ENCODE measurements at regions not wholly inside any gene's neighbourhood (a gene's known extent, or its start where the extent isn't known, plus 50 kb on each side); places are given as distances from the start of the nearest gene placed in this dataset.

DNA sequence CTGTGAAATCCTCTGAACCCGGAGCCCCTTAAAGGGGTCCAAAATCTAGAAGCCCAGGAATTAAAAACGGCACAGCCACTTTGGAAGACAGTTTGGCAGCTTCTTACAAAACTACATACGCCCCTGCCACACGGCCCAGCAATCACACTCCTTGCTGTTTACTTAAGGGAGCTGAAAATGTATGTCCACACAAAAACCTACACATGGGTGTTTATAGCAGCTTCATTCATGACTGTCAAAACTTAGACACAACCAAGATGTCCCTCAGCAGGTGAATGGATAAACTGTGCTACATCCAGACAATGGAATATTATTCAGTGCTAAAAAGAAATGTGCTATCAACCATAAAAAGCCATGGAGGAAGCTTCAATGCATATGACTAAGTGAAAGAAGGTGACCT is 162.5 kb downstream of the NUP210 start:
- no peak overlapping the region for H3K9ac ChIP-seq (ENCODE audit: low read length)
- peaks cover 3% of the 10 kb centered on the region for H3K4me1 ChIP-seq (ENCODE audit: low read length)
- H3K4me2 ChIP-seq (ENCODE audit: low read length) = no peak overlapping the region
- H3K9me3 ChIP-seq (ENCODE audit: insufficient read depth, low read length) = no peaks in the 10 kb centered on the region
- H3K36me3 ChIP-seq (replicated peaks; ENCODE audit: low read depth, low read length) = no peaks in the 10 kb centered on the region
- H3K27ac ChIP-seq (ENCODE audit: low read length) = no peak overlapping the region
- H3K4me3 ChIP-seq (ENCODE audit: low read length) = no peak overlapping the region
- H4K20me1 ChIP-seq (ENCODE audit: insufficient read depth, low read length) = no peaks in the 10 kb centered on the region
- TF ChIP-seq, protein P1, sequence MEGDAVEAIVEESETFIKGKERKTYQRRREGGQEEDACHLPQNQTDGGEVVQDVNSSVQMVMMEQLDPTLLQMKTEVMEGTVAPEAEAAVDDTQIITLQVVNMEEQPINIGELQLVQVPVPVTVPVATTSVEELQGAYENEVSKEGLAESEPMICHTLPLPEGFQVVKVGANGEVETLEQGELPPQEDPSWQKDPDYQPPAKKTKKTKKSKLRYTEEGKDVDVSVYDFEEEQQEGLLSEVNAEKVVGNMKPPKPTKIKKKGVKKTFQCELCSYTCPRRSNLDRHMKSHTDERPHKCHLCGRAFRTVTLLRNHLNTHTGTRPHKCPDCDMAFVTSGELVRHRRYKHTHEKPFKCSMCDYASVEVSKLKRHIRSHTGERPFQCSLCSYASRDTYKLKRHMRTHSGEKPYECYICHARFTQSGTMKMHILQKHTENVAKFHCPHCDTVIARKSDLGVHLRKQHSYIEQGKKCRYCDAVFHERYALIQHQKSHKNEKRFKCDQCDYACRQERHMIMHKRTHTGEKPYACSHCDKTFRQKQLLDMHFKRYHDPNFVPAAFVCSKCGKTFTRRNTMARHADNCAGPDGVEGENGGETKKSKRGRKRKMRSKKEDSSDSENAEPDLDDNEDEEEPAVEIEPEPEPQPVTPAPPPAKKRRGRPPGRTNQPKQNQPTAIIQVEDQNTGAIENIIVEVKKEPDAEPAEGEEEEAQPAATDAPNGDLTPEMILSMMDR (IDR thresholded peaks at IDR 0.05; ENCODE audit: low read depth, low read length) = no peak
- TF ChIP-seq EZH2phosphoT487 (IDR thresholded peaks at IDR 0.05; ENCODE audit: low read depth) = no peak
- H3K79me2 ChIP-seq (ENCODE audit: low read length) = no peaks in the 10 kb centered on the region
- H3K27me3 ChIP-seq (ENCODE audit: low read depth, low read length) = peaks cover 39% of the 10 kb centered on the region
- no peak overlapping the region for H2AFZ ChIP-seq (ENCODE audit: low read depth, low read length)

DNA sequence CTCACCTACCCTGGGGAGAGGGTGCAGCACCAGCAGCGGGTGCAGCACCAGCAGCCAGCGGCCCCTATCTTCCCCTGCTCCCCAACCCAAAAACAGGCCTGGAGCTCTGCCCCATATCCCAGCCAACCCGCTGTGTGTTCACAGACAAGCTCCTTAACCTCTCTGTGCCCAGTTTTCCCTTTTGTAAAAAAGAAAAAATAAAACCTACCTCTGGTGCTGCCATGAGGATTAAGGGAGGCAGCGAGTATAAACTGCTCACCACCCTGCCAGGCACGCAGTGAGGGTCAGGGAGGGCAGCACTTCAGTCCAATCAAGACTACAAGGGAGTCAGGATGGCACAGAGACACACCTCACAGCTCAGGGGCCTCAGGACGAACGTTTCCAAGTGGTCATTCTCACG is 163.3 kb downstream of the NUP210 start:
- Histone ChIP-seq H3K9ac (ENCODE audit: low read length) (no peak overlapping the region), H3K4me1 (ENCODE audit: low read length) (no peaks in the 10 kb centered on the region), H3K27ac (ENCODE audit: low read length) (no peak overlapping the region), H3K36me3 (replicated peaks; ENCODE audit: low read depth, low read length) (no peaks in the 10 kb centered on the region), H3K4me3 (ENCODE audit: low read length) (no peak overlapping the region), H3K27me3 (ENCODE audit: low read depth, low read length) (peaks cover 42% of the 10 kb centered on the region), H4K20me1 (ENCODE audit: insufficient read depth, low read length) (no peaks in the 10 kb centered on the region), H2AFZ (ENCODE audit: low read depth, low read length) (no peak overlapping the region), H3K4me2 (ENCODE audit: low read length) (no peak overlapping the region), H3K9me3 (ENCODE audit: insufficient read depth, low read length) (no peaks in the 10 kb centered on the region), H3K79me2 (ENCODE audit: low read length) (no peaks in the 10 kb centered on the region)
- TF ChIP-seq, protein P1 (IDR thresholded peaks at IDR 0.05; ENCODE audit: low read depth, low read length) = no peak
- TF ChIP-seq EZH2phosphoT487 (IDR thresholded peaks at IDR 0.05; ENCODE audit: low read depth) = no peak

- no peaks in the 10 kb centered on the region for H3K9me3 ChIP-seq (ENCODE audit: insufficient read depth, low read length)
- H3K27ac ChIP-seq (ENCODE audit: low read length) = no peak overlapping the region
- H2AFZ ChIP-seq (ENCODE audit: low read depth, low read length) = no peak overlapping the region
- H3K4me2 ChIP-seq (ENCODE audit: low read length) = no peak overlapping the region
- TF ChIP-seq, protein P1 (IDR thresholded peaks at IDR 0.05; ENCODE audit: low read depth, low read length) = no peak
- TF ChIP-seq EZH2phosphoT487 (IDR thresholded peaks at IDR 0.05; ENCODE audit: low read depth) = no peak
- no peaks in the 10 kb centered on the region for H3K36me3 ChIP-seq (replicated peaks; ENCODE audit: low read depth, low read length)
- H3K79me2 ChIP-seq (ENCODE audit: low read length) = no peaks in the 10 kb centered on the region
- peaks cover 33% of the 10 kb centered on the region for H3K27me3 ChIP-seq (ENCODE audit: low read depth, low read length)
- no peaks in the 10 kb centered on the region for H4K20me1 ChIP-seq (ENCODE audit: insufficient read depth, low read length)
- H3K4me1 ChIP-seq (ENCODE audit: low read length) = no peaks in the 10 kb centered on the region
- H3K4me3 ChIP-seq (ENCODE audit: low read length) = no peak overlapping the region
- H3K9ac ChIP-seq (ENCODE audit: low read length) = no peak overlapping the region
These were observed 165.8 kb downstream of the NUP210 start for GRCh38 chr3:13254028-13254951.

- Histone ChIP-seq H3K4me3 (ENCODE audit: low read length) (no peak overlapping the region), H3K27ac (ENCODE audit: low read length) (no peak overlapping the region), H3K4me1 (ENCODE audit: low read length) (no peaks in the 10 kb centered on the region), H4K20me1 (ENCODE audit: insufficient read depth, low read length) (no peaks in the 10 kb centered on the region), H3K79me2 (ENCODE audit: low read length) (no peaks in the 10 kb centered on the region), H3K9ac (ENCODE audit: low read length) (no peak overlapping the region), H3K4me2 (ENCODE audit: low read length) (no peak overlapping the region), H3K27me3 (ENCODE audit: low read depth, low read length) (peaks cover 35% of the 10 kb centered on the region), H3K9me3 (ENCODE audit: insufficient read depth, low read length) (no peaks in the 10 kb centered on the region), H2AFZ (ENCODE audit: low read depth, low read length) (no peak overlapping the region), H3K36me3 (replicated peaks; ENCODE audit: low read depth, low read length) (no peaks in the 10 kb centered on the region)
- TF ChIP-seq, protein P1 (IDR thresholded peaks at IDR 0.05; ENCODE audit: low read depth, low read length) = no peak
These were observed 166.7 kb downstream of the NUP210 start for GRCh38 chr3:13253208-13253937.
